K562 (cell line): ENCODE measurements at regions not wholly inside any gene's neighbourhood (a gene's known extent, or its start where the extent isn't known, plus 50 kb on each side); places are given as distances from the start of the nearest gene placed in this dataset.

Source experiments
- BDP1 ChIP-seq: IDR thresholded peaks from 3 replicates; pipeline ENCODE4 v1.6.1; 2011; ENCODE audit not compliant: insufficient read length, insufficient read depth
- CBFA2T2 ChIP-seq: fragments of 450-650 bp; conservative IDR thresholded peaks from 2 replicates; pipeline ENCODE4 v1.6.1; 2017; ENCODE audit warnings: mild to moderate bottlenecking
- E2F8 ChIP-seq: fragments of 450-650 bp; IDR thresholded peaks from 2 replicates; pipeline ENCODE4 v1.7.1; 2018; ENCODE audit warnings: mild to moderate bottlenecking, low read depth; ENCODE audit not compliant: partially characterized antibody
- HDGF ChIP-seq: fragments of 450-650 bp; IDR thresholded peaks from 2 replicates; pipeline ENCODE4 v1.6.1; 2016
- HSF4 ChIP-seq: fragments of 250-450 bp; sonication (Bioruptor Pico); IDR thresholded peaks from 2 replicates; pipeline ENCODE4 v2.1.2; 2022; ENCODE audit warnings: mild to moderate bottlenecking, moderate library complexity, borderline replicate concordance
- IRF2 ChIP-seq: sonication (generic); formaldehyde crosslinking; IDR thresholded peaks from 2 replicates; pipeline ENCODE4 v1.8.1; 2022; ENCODE audit warnings: mild to moderate bottlenecking, missing genetic modification reagents
- KLF16 ChIP-seq: IDR thresholded peaks from 2 replicates; pipeline ENCODE4 v1.6.1; 2016; ENCODE audit warnings: antibody characterized with exemption
- MAFK ChIP-seq: IDR thresholded peaks from 2 replicates; pipeline ENCODE4 v1.6.1; 2011; ENCODE audit warnings: low read length, improper control_type of control experiment
- NFE2L1 ChIP-seq: fragments of 450-650 bp; IDR thresholded peaks from 2 replicates; pipeline ENCODE4 v1.6.1; 2016; ENCODE audit warnings: missing genetic modification characterization, low read depth, mild to moderate bottlenecking, missing compliant biosample characterization, moderate library complexity, borderline replicate concordance
- POLR2G ChIP-seq: fragments of 200-400 bp; formaldehyde crosslinking; IDR thresholded peaks from 2 replicates; pipeline ENCODE4 v1.6.1; 2017; ENCODE audit warnings: low read depth, mild to moderate bottlenecking, antibody characterized with exemption, low read length, moderate library complexity
- RFX7 ChIP-seq: fragments of 250-450 bp; sonication (Bioruptor Pico); IDR thresholded peaks from 2 replicates; pipeline ENCODE4 v1.5.1; 2021; ENCODE audit warnings: mild to moderate bottlenecking
- SMC3 ChIP-seq: conservative IDR thresholded peaks from 2 replicates; pipeline ENCODE4 v1.6.1; 2011; ENCODE audit warnings: low read depth, low read length, improper control_type of control experiment; ENCODE audit not compliant: insufficient read depth
- TAF9B ChIP-seq: fragments of 450-650 bp; IDR thresholded peaks from 2 replicates; pipeline ENCODE4 v1.6.1; 2018; ENCODE audit warnings: mild to moderate bottlenecking; ENCODE audit not compliant: partially characterized antibody
- TFAM ChIP-seq: fragments of 250-450 bp; sonication (Bioruptor Pico); conservative IDR thresholded peaks from 2 replicates; pipeline ENCODE4 v1.5.0; 2021; ENCODE audit warnings: mild to moderate bottlenecking, moderate library complexity
- TSC22D4 ChIP-seq: fragments of 450-650 bp; IDR thresholded peaks from 2 replicates; pipeline ENCODE4 v1.6.1; 2016; ENCODE audit warnings: missing genetic modification characterization, missing biosample characterization, control low read depth
- ZBTB43 ChIP-seq: sonication (generic); formaldehyde crosslinking; IDR thresholded peaks from 2 replicates; pipeline ENCODE4 v1.8.0; 2023; ENCODE audit warnings: mild to moderate bottlenecking, missing genetic modification reagents
- ZBTB49 ChIP-seq: sonication (generic); formaldehyde crosslinking; IDR thresholded peaks from 2 replicates; pipeline ENCODE4 v1.8.0; 2022; ENCODE audit warnings: missing genetic modification reagents, mild to moderate bottlenecking, borderline replicate concordance
- ZFX ChIP-seq: sonication (generic); formaldehyde crosslinking; IDR thresholded peaks from 2 replicates; pipeline ENCODE4 v1.8.0; 2022; ENCODE audit warnings: mild to moderate bottlenecking, missing genetic modification reagents, moderate library complexity
- ZNF121 ChIP-seq: sonication (generic); formaldehyde crosslinking; conservative IDR thresholded peaks from 2 replicates; pipeline ENCODE4 v1.8.0; 2022; ENCODE audit warnings: missing genetic modification reagents
- ZNF830 ChIP-seq: fragments of 250-450 bp; sonication (Bioruptor Pico); IDR thresholded peaks from 2 replicates; pipeline ENCODE4 v1.5.0; 2021; ENCODE audit warnings: mild to moderate bottlenecking
- ZSCAN32 ChIP-seq: fragments of 450-650 bp; formaldehyde crosslinking; IDR thresholded peaks from 2 replicates; pipeline ENCODE4 v1.4.0; 2020; ENCODE audit warnings: mild to moderate bottlenecking, moderate library complexity
- TF ChIP-seq, protein P1 (sequence below): fragments of 450-650 bp; formaldehyde crosslinking; IDR thresholded peaks from 2 replicates; pipeline ENCODE4 v1.4.0; 2022; ENCODE audit warnings: mild to moderate bottlenecking, moderate library complexity

DNA sequence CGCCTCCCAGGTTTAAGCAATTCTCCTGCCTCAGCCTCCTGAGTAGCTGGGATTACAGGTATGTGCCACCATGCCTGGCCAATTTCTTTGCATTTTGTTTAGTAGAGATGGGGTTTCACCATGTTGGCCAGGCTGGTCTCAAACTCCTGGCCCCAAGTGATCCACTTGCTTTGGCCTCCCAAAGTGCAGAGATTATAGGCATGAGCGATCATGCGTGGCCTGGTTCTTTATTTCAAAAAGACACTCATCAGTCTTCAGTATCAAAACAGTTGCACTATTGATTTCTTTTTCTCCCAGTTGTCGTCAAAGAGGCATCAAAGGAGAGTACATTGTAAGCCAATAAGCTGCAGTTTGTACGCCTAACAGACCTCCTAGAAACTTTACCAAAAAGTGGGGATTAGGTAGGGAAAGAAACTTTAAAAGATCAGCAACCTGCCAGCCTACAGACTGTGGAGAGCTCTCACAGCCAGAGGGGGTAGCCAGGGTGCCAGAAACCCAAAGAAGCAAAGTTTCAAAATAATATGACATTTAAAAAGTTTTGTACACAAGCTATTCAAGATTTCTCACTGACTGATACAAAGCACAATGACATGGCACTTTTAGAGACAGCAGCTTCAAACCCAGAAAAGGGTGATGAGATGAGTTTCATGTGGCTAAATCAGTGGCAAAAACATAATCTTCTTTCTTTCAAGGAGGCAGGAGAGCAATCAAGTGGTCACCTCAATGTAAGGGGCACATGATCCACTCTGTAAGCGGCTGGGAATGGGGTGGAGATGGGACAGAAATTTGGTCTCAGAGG is 83.0 kb upstream of the RALY start (continued):
- TF ChIP-seq ZBTB49 (CRISPR knock-in tag) (no peak), ZBTB43 (CRISPR knock-in tag) (no peak), E2F8 (no peak), ZSCAN32 (CRISPR knock-in tag) (no peak), ZNF121 (CRISPR knock-in tag) (no peak), IRF2 (CRISPR knock-in tag) (no peak), NFE2L1 (tag) (peak; percentile 77), HDGF (no peak), TSC22D4 (tag) (no peak), ZFX (CRISPR knock-in tag) (no peak), BDP1 (no peak), MAFK (peak; percentile 31; the same call in 1 of the 2 replicates), ZNF830 (CRISPR knock-in tag) (no peak), TAF9B (no peak), SMC3 (no peak), TFAM (CRISPR knock-in tag) (no peak), HSF4 (CRISPR knock-in tag) (no peak), POLR2G (no peak), RFX7 (CRISPR knock-in tag) (no peak), CBFA2T2 (no peak), KLF16 (no peak)
- TF ChIP-seq, protein P1, sequence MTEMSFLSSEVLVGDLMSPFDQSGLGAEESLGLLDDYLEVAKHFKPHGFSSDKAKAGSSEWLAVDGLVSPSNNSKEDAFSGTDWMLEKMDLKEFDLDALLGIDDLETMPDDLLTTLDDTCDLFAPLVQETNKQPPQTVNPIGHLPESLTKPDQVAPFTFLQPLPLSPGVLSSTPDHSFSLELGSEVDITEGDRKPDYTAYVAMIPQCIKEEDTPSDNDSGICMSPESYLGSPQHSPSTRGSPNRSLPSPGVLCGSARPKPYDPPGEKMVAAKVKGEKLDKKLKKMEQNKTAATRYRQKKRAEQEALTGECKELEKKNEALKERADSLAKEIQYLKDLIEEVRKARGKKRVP, result no peak
